ENCODE measurements at regions not wholly inside any gene's neighbourhood (a gene's known extent, or its start where the extent isn't known, plus 50 kb on each side); places are given as distances from the start of the nearest gene placed in this dataset.

GRCh38 chr4:1472911-1473518, 66.8 kb upstream of the NKX1-1 start:
- DNase-seq: no peak

- DNase-seq: no peak
These were observed 66.0 kb upstream of the NKX1-1 start for GRCh38 chr4:1472148-1472797.

- peak; percentile 41 for DNase-seq
These were observed 65.4 kb upstream of the NKX1-1 start for GRCh38 chr4:1471443-1472147.

DNA sequence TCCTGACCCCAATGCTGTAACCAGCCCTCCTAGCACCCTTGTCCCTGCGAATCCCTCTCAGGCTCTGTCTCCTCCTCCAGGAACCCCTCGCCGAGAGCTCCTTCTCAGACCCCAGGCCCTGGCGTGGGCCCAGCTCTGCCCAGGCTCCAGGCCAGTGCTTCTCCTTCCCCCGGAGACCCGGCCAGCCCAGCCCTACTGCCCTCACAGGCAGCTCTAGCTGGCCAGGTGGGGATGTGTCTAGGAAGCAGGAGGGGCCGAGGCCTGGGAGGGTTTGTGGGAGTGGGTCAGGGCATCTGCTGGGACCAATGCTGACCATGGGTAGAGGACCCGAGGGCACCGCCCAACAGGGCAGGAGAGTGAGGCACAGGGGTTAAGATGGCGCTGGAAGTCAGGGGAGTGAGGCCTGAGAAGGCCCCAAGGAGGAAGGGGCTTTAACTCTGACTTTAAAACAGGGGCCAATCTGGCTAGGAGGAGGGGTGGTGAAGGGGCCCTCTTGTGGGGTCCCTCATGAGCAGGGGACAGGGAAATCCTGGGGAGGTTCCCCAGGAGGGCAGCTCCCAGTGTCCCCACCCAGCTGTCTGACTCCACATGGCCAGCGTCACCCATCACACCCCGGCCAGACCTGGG, 64.7 kb upstream of the NKX1-1 start:
- no peak for DNase-seq

- no peak for DNase-seq
These were observed 64.1 kb upstream of the NKX1-1 start for GRCh38 chr4:1470393-1470670.

DNA sequence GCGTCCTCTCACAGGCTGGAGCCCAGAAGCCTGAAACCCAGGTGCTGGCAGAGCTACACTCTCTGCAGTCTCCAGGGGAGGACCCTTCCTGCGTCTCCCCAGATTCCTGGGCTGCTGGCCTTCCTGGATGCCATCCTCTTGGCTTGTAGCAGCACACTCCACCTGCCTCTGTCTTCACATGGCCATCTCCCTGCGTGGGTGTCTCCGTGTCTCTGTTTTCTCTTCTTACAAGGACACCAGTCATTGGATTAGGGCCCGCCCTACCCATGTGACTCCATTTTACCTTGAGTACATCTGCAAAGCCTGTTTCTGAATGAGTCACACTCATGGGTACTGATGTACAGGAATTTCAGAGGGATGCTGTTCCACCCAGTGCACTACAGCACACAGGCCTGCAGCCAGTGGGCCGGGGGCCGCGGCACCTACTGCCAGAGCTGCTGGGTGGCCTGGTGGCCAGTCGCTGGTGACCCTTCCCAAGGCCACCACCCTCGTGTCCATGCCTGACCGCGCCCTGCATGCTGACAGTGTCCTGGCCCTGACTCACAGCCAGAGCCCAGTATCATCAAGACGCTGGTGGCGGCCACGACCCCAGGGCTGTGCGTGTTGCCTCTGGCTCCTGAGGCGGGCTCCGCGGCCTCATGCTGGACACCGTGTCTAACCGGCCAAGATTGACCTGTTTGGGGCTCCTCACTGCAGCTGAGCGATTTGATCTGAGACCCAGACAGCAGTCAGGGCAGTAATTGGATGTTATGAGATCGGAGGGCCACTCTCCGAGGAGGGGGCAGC, 63.6 kb upstream of the NKX1-1 start:
- DNase-seq: no peak

DNA sequence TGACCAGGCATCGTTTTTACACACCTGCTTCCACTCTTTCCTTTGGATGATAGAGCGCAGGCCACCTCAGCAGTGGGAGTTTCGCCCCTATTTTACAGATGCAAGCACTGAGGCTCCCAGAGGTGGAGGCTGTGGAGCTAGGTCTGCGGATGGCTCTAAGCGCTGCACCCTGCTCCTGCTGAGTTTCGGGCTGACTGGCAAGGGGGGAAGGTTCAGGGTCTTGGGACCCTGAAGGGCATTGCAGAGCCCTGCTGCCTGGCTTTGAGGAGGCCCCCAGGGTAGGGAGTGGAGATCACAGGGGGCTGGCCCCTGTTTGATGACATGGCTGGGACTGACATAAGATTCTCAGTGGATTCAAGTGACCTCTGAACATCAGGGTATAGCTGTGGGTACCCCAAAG, 62.8 kb upstream of the NKX1-1 start:
- DNase-seq: no peak

- no peak for DNase-seq
These were observed 61.6 kb upstream of the NKX1-1 start for GRCh38 chr4:1467581-1468458.

DNA sequence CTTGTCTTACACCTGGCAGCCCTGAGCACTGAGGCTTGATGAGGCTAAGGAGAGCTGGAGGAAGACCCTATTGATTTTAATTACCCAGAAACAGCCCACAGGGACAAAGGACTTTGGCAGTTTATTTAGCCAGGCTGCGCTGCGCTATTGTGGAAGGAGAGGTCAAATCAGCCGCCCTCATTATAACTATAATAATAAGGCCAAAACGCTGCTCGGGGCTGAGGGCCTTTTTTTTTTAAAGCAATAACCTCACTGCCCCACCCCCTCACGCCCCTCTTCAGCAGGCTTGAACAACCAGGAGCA, 60.6 kb upstream of the NKX1-1 start:
- DNase-seq: no peak

DNA sequence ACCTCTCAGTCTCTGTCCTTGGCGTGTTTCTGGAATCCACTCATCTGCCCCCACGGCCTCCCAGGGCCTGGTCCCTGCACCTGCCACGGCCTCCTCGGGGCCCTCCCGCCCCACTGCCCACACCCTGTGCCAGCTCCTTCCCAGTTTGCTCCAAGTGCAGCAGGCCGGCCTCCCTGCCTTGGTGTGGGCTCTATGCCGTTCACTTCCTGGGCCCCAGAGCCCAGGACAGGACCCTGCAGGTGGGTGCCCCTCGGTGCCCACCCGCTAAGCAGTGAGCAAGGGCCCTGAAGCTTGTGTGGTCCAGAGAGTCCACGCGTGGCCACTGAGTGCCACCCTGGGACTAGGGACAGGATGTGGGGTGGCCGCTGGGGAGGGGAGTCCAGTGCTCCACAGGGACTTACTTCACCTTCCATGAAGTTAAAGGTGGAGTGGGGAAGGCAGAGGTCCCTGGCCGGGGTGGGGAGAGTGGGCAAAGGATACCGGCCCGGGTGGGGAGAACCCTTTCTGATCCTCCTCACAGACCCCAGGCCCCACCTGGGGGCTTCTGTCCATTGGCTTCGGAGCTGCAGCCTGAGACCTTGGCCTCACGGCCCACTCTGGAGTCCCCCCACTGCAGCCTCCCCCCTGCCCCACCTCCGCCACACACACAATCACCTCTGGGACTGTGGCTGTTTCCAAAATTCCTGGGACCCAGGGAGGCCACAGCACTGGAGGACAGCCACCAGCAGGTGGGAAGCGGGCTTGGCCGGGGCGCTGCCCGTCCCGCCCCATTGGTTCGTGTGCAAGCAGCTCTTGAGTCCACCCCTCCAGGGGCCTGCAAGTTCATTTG, 60.0 kb upstream of the NKX1-1 start:
- DNase-seq: no peak

- DNase-seq: no peak
These were observed 59.2 kb upstream of the NKX1-1 start for GRCh38 chr4:1465173-1466033.

- DNase-seq: no peak
These were observed 58.4 kb upstream of the NKX1-1 start for GRCh38 chr4:1464581-1465171.

- DNase-seq: no peak
These were observed 57.8 kb upstream of the NKX1-1 start for GRCh38 chr4:1463927-1464540.

GRCh38 chr4:1463088-1463926, 57.1 kb upstream of the NKX1-1 start:
- DNase-seq: peak; percentile 48

DNA sequence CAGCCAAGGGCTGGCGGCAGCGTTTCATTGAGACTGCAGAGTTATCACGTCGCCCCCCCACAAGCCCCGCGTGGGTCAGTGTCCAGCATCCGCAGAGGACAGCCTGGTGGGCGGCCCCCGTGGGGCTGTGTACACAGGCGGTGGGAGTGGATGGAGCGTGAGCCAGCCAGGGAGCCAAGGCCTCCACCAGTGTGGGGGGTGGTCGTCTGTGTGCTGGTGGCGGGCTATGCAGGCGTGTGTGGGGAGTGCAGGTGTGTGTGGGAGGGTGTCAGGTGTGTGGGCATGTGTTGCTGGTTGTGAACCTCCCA, 56.5 kb upstream of the NKX1-1 start:
- DNase-seq: no peak

DNA sequence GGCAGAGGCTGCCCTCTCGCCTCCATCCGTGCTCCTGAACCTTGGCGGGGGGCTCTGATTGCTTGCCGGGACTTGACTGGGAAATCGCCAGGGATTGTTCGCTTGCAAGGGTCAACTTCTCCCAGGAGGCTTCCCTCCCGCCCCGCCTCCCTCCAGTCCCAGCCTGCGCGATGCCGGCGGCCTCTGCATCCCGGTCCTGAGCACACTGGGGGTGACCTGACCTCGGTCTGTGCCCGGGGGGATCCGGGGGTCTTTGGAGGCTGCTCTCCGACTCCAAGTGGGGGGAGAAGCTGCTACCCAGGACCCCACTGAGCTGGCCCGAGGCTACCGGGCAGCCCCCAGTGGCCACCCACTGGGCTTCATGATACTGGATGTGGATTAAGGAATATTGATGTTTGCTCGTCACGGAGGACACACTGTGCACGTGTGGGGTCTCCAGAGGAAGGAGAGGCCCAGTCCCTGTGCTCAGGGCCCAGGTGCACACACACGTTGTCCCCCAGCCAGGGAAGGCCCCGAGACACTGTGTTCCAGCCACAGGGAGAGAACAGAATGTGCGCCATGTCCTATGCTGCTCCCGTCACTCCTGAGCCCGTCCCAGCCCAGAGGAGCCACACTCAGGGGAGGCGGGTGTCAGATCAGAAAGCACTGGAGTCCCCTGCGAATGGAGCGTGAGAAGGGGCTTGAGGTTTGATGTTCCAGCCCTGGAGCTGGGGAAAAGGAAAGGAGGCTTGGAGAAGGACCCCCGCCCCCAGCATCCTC, 55.9 kb upstream of the NKX1-1 start:
- DNase-seq: no peak

GRCh38 chr4:1460967-1461868, 55.0 kb upstream of the NKX1-1 start:
- no peak for DNase-seq
